GM12873 (cell line): ENCODE measurements at regions not wholly inside any gene's neighbourhood (a gene's known extent, or its start where the extent isn't known, plus 50 kb on each side); places are given as distances from the start of the nearest gene placed in this dataset.

ENCODE experiments used
- TF ChIP-seq, protein P1 (sequence below): IDR thresholded peaks from 2 replicates; pipeline ENCODE4 v1.5.1; 2012; ENCODE audit warnings: low read depth, mild to moderate bottlenecking, moderate library complexity, low read length, control low read depth; ENCODE audit not compliant: insufficient read depth; ENCODE audit errors: missing control alignments

DNA sequence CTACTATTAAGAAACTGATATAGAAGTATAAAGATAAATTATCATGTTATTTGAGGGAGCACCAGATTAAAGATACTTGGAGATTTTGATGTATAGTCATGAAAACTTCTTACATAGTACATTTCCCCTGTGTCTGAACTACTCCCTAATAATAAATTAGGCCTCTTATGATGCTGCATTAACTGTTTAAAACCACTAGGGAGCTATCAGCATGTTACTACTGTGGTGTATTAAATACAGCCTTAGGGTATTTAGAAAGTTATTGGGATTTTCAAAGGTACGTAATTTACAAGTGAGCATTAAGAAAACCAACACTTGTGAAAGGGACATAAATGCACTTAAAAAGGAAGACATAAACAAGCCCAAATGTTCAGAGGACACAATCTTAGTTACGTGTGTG is 714.0 kb downstream of the EPHA4 start:
- TF ChIP-seq, protein P1, sequence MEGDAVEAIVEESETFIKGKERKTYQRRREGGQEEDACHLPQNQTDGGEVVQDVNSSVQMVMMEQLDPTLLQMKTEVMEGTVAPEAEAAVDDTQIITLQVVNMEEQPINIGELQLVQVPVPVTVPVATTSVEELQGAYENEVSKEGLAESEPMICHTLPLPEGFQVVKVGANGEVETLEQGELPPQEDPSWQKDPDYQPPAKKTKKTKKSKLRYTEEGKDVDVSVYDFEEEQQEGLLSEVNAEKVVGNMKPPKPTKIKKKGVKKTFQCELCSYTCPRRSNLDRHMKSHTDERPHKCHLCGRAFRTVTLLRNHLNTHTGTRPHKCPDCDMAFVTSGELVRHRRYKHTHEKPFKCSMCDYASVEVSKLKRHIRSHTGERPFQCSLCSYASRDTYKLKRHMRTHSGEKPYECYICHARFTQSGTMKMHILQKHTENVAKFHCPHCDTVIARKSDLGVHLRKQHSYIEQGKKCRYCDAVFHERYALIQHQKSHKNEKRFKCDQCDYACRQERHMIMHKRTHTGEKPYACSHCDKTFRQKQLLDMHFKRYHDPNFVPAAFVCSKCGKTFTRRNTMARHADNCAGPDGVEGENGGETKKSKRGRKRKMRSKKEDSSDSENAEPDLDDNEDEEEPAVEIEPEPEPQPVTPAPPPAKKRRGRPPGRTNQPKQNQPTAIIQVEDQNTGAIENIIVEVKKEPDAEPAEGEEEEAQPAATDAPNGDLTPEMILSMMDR = no peak

DNA sequence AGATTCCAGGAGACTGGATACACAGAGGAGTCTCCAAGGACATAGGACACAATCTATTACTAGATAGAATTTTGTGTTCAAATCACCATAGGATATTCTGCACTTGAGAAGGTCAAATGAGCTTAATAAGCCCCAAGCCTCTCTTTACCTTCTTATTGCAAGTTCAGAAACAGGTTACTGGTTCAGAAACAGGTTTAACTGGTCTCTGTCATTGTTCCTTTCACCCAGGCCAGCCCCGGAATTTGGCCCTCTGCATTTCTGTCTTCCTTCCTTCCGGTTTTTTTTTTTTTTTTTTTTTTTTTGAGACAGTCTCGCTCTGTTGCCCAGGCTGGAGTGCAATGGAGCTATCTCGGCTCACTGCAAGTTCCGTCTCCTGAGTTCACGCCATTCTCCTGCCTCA is 700.2 kb downstream of the EPHA4 start:
- TF ChIP-seq, protein P1 = no peak

DNA sequence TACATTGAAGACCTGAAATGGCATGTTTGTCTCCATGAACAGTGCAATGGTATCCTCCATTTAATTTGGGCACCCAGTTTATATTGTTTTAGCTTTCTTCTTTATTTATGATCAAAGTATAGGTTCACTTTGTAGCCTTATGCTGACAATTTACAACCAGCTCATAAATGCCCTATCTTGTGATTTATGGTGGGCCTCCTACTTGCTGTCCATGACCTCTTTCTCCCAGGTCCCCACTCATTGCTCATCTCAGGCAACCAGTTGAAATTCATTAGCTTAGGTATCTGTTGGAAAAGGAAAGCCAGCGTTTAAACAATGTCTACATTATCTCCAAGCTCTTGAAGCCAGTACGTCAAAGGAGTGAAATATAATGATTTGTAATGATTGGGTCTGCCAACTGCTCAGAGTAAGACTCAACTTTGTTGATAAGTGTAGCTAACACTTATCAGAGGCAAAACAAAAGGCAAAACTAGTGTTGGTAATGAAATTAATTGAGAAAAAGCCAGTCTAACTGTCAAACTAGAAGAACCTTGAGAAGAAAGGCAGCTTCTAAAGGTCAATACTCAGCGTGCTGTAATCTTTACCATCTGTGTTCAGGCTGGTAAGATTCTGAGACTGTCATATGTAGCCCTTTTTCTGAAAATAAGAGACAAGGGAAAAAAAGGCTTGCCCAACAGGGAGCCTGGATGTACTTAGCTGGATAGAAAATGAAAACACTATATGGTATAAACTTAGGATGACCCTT is 695.9 kb downstream of the EPHA4 start:
- TF ChIP-seq, protein P1 = no peak

DNA sequence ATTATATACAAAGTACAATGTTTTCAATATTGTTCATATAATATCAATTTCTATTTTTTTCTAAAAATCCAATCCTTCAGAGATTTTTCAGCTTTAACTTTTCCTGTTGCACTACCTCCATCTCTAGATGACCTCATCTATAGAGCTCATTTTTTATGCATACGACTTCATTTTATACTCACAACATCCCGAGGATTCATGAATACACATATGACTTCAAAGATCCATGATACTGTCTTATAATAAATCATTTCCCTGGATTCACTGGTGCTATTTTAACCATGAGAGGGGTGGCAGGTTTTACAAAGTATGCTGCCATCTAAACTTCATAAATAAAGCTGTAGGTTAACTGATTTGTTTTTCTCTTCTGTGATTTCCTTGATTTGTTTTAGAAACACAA is 694.6 kb downstream of the EPHA4 start:
- TF ChIP-seq, protein P1 = no peak

DNA sequence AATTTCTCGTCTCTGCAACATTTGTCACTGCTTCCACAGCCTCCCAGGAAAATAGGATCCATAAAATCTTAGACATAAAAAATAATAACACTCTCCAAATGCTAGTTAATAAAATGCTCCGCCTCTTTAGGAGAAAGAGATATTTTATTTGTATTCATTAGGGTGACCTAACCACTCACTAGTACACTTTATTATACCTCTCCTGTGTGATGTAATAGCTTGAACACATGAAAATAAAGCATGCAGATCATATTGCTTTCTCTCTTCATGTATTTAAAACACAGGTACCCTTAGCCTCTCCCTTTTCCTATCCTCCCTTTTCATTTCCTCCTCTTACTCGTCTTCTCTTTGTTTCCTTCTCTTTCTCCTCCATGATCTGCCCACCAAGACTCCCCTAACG is 694.2 kb downstream of the EPHA4 start:
- TF ChIP-seq, protein P1 = no peak

- TF ChIP-seq, protein P1 = no peak
Observed at GRCh38 chr2:220880623-220881596, 691.2 kb downstream of the EPHA4 start.

- TF ChIP-seq, protein P1 = no peak
Observed at GRCh38 chr2:220882507-220882906, 689.6 kb downstream of the EPHA4 start.
